ENCODE measurements at regions not wholly inside any gene's neighbourhood (a gene's known extent, or its start where the extent isn't known, plus 50 kb on each side); places are given as distances from the start of the nearest gene placed in this dataset.

DNA sequence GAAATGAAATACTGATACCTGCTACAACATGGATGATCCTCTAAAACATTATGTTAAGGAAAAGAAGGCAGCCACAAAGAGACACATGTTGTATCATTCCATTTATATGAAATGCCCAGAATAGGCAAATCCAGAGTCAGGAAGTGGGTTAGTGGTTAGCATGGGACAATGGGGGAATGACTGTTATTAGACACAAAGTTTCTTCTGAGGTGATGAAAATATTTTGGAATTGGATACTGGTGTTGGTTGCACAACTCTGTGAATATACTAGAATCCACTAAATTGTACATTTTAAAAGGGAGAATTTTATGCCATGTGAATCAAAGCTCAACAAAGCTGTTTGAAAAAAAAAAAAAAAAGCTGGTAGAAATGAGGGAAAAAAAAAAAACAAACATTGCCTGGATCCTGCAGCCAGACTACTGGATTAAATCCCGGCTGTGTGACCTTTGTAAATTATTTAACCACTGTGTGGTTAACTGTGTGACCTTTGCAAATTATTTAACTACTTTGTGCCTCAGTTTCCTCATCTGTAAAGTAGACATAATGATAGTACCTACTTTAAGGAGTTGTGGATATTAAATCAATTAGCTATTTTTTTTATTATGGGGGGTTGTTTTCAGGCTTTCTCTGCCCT, 75.6 kb upstream of the PRICKLE2 start:
- no peaks in the 10 kb centered on the region for H3K4me1 Mint-ChIP-seq
- H3K36me3 Mint-ChIP-seq, result peaks cover 11% of the 10 kb centered on the region
- TF ChIP-seq, protein P1, sequence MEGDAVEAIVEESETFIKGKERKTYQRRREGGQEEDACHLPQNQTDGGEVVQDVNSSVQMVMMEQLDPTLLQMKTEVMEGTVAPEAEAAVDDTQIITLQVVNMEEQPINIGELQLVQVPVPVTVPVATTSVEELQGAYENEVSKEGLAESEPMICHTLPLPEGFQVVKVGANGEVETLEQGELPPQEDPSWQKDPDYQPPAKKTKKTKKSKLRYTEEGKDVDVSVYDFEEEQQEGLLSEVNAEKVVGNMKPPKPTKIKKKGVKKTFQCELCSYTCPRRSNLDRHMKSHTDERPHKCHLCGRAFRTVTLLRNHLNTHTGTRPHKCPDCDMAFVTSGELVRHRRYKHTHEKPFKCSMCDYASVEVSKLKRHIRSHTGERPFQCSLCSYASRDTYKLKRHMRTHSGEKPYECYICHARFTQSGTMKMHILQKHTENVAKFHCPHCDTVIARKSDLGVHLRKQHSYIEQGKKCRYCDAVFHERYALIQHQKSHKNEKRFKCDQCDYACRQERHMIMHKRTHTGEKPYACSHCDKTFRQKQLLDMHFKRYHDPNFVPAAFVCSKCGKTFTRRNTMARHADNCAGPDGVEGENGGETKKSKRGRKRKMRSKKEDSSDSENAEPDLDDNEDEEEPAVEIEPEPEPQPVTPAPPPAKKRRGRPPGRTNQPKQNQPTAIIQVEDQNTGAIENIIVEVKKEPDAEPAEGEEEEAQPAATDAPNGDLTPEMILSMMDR (IDR thresholded peaks at IDR 0.05; ENCODE audit: unreplicated experiment), result no peak
- H3K27ac Mint-ChIP-seq, result no peak overlapping the region
- no peaks in the 10 kb centered on the region for H3K27me3 Mint-ChIP-seq (ENCODE audit: low read depth)
- no peak for DNase-seq (ENCODE audit: low spot score in 2 of 2, unreplicated experiment in 2 of 2)
- H3K4me3 Mint-ChIP-seq, result no peak overlapping the region
- peaks cover 31% of the 10 kb centered on the region for H3K9me3 Mint-ChIP-seq

DNA sequence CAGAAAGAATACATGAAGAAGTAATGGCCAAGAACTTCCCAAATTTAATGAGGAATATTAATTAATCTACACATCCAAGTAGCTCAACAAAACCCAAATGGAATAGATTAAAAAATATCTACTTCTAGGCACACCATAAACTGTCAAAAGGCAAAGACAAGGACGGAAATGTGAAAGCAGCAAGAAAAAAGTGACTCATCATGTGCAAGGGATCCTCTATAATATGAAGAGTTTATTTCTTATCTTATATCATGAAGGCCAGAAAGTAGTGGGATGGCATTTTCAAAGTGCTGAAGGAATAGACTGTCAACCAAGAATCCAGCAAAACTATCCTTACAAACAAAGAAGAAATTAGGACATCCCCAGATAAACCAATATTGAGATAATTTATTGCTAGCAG, 73.9 kb upstream of the PRICKLE2 start:
- Mint-ChIP-seq H3K27ac (no peak overlapping the region), H3K9me3 (peaks cover 31% of the 10 kb centered on the region), H3K36me3 (peaks cover 11% of the 10 kb centered on the region)

DNA sequence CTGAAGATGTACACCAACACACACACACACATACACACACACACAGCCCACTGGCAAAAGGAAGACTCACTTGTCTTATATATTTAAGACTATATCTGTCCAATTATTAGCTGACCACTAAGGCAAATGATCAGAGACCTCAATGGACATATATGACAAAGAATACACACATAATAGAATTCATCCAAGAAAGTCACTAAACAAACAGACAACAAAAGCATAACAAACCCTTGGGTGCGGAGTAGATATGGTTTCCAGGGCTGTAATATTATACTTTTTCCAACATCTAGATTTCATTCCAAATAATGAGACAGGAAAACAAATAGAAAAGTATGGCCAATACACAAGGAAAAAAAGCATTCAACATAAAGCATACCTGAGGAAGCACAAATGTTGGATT, 72.3 kb upstream of the PRICKLE2 start:
- no peak for DNase-seq (ENCODE audit: low spot score in 2 of 2, unreplicated experiment in 2 of 2)
- TF ChIP-seq, protein P1 (IDR thresholded peaks at IDR 0.05; ENCODE audit: unreplicated experiment), result no peak
- Mint-ChIP-seq H3K9me3 (peaks cover 31% of the 10 kb centered on the region), H3K4me1 (no peaks in the 10 kb centered on the region), H3K36me3 (peaks cover 11% of the 10 kb centered on the region), H3K27ac (no peak overlapping the region), H3K27me3 (ENCODE audit: low read depth) (no peaks in the 10 kb centered on the region), H3K4me3 (no peak overlapping the region)

More for the DNA sequence above, 73.9 kb upstream of the PRICKLE2 start:
- no peak overlapping the region for H3K4me3 Mint-ChIP-seq
- TF ChIP-seq, protein P1 (IDR thresholded peaks at IDR 0.05; ENCODE audit: unreplicated experiment), result no peak
- no peak for DNase-seq (ENCODE audit: low spot score in 2 of 2, unreplicated experiment in 2 of 2)
- no peaks in the 10 kb centered on the region for H3K4me1 Mint-ChIP-seq
- H3K27me3 Mint-ChIP-seq (ENCODE audit: low read depth), result no peaks in the 10 kb centered on the region

DNA sequence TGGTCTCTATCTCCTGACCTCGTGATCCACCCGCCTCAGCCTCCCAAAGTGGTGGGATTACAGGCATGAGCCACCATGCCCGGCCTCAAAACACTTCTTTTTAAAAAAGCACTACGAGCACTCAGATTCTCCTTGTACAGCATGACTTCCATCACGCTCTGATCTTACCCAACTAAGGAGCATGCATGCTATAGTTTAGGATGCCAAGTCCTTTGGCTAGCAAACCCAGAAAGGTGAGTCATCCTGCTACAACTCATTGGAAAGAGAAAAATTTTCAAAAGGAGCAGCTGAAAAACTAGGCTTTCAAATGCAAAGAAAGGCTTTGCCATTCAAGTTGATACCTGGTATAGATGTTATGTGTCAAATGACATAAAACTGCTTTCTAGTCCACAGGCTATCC, 70.3 kb upstream of the PRICKLE2 start:
- H3K27me3 Mint-ChIP-seq (ENCODE audit: low read depth), result no peaks in the 10 kb centered on the region
- peaks cover 11% of the 10 kb centered on the region for H3K36me3 Mint-ChIP-seq
- H3K4me1 Mint-ChIP-seq, result peaks cover 2% of the 10 kb centered on the region
- H3K4me3 Mint-ChIP-seq, result no peak overlapping the region
- no peak for DNase-seq (ENCODE audit: low spot score in 2 of 2, unreplicated experiment in 2 of 2)
- no peak overlapping the region for H3K27ac Mint-ChIP-seq
- H3K9me3 Mint-ChIP-seq, result peaks cover 31% of the 10 kb centered on the region
- TF ChIP-seq, protein P1 (IDR thresholded peaks at IDR 0.05; ENCODE audit: unreplicated experiment), result no peak

DNA sequence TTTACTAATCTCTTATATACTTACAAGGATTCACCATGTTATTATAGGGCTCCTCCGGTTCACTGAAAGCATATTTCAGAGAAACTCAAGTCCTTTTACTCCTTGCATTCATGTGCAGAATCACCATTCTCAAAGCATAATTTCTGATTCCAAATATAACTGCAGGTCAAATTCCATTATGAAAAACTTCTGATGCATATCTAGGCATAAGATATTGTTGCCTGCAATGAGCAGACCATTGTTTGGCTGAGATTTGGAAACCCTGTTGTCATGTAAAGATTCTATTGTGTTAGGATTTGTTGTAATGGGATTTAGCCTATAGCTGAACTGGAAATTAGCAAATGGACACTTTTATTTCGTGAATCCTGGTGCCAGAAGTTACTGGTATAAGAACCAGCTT, 69.5 kb upstream of the PRICKLE2 start:
- H3K4me3 Mint-ChIP-seq, result no peak overlapping the region
- no peak for DNase-seq (ENCODE audit: low spot score in 2 of 2, unreplicated experiment in 2 of 2)
- peaks cover 2% of the 10 kb centered on the region for H3K4me1 Mint-ChIP-seq
- H3K27me3 Mint-ChIP-seq (ENCODE audit: low read depth), result no peaks in the 10 kb centered on the region
- TF ChIP-seq, protein P1 (IDR thresholded peaks at IDR 0.05; ENCODE audit: unreplicated experiment), result no peak
- peaks cover 31% of the 10 kb centered on the region for H3K9me3 Mint-ChIP-seq
- no peak overlapping the region for H3K27ac Mint-ChIP-seq
- H3K36me3 Mint-ChIP-seq, result peaks cover 11% of the 10 kb centered on the region

DNA sequence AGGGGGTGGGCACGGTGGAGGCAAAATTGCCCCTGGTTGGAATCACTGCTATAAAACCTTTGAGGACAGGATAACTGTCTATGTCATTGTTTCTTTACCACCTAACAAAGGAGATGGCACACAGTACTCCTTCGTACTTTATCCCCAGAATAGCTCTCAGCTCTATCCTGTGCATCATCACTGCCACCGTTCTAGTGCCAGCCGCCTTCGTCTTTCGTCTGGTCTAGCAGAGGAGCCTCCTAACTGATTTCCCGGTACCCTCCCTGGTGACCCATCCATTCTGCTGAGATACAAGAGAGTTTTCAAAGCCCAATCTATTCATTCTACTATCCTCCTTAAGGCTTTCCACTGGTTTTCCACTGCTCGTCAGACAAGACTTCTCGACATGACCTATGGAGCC, 67.9 kb upstream of the PRICKLE2 start:
- no peak overlapping the region for H3K27ac Mint-ChIP-seq
- H3K27me3 Mint-ChIP-seq (ENCODE audit: low read depth), result no peaks in the 10 kb centered on the region
- TF ChIP-seq, protein P1 (IDR thresholded peaks at IDR 0.05; ENCODE audit: unreplicated experiment), result no peak
- no peak for DNase-seq (ENCODE audit: low spot score in 2 of 2, unreplicated experiment in 2 of 2)
- peaks cover 7% of the 10 kb centered on the region for H3K36me3 Mint-ChIP-seq
- peaks cover 16% of the 10 kb centered on the region for H3K9me3 Mint-ChIP-seq
- peaks cover 2% of the 10 kb centered on the region for H3K4me1 Mint-ChIP-seq
- no peak overlapping the region for H3K4me3 Mint-ChIP-seq

All from mesothelial cell of epicardium (in vitro differentiated cells).